Endothelial cell of umbilical vein (primary cell): ENCODE measurements at regions not wholly inside any gene's neighbourhood (a gene's known extent, or its start where the extent isn't known, plus 50 kb on each side); places are given as distances from the start of the nearest gene placed in this dataset.

Source experiments
- BruUV-seq: library from RNA; stranded (reverse); fragments of 400-500 nt; replicated peaks from 2 replicates; lab custom pipeline; 2021; lab: Mats Ljungman, UMichigan
- CTCF ChIA-PET: fragments of 300-600, 350-600 bp; sonication (Branson Sonifier 250); formaldehyde crosslinking; loops from one replicate; lab custom pipeline; 2021; ENCODE audit warnings: antibody characterized with exemption, inconsistent platforms; lab: Charles Lee
- POLR2A ChIA-PET: fragments of 300-600, 350-600 bp; sonication (Branson Sonifier 250); formaldehyde crosslinking; loops from one replicate; lab custom pipeline; 2021; ENCODE audit warnings: antibody characterized with exemption, inconsistent platforms; lab: Charles Lee
- DNase-seq: peaks from one replicate; pipeline ENCODE4 v3.0.0-alpha.2; 2011; ENCODE audit warnings: low read depth, low spot score
- FAIRE-seq: peaks from 2 replicates; lab custom pipeline; 2011; peaks lifted over from hg19 to GRCh38; lab: Jason Lieb, UNC
- H2AFZ ChIP-seq: 2 replicates; pipeline ENCODE4 v1.6.0; 2012; ENCODE audit warnings: low read depth, low read length, control low read depth, inconsistent platforms
- H3K27ac ChIP-seq: 2 replicates; pipeline ENCODE4 v1.5.1; 2011; ENCODE audit warnings: low read depth, mild to moderate bottlenecking, control low read depth, low read length, moderate library complexity; ENCODE audit not compliant: insufficient read depth
- H3K27me3 ChIP-seq, 2 experiments: 2 replicates each; pipeline versions ENCODE4 v1.6.0 to v1.6.1; 2011; ENCODE audit warnings: low read length in 2 of 2, mixed read lengths in 1 of 2; ENCODE audit not compliant: control insufficient read depth in 2 of 2, insufficient read depth in 2 of 2
- H3K36me3 ChIP-seq, 2 experiments: 2 replicates in 1 of 2; 3 replicates in 1 of 2; pipeline ENCODE4 v1.5.1; 2011; ENCODE audit warnings: low read length in 2 of 2, mild to moderate bottlenecking in 1 of 2, moderate library complexity in 1 of 2; ENCODE audit not compliant: control insufficient read depth in 2 of 2, insufficient read depth in 2 of 2; ENCODE audit errors: extremely low read depth in 1 of 2
- H3K4me1 ChIP-seq: 3 replicates; pipeline ENCODE4 v1.5.1; 2011; ENCODE audit warnings: mild to moderate bottlenecking, low read length; ENCODE audit not compliant: control insufficient read depth, insufficient read depth; ENCODE audit errors: extremely low read depth
- H3K4me2 ChIP-seq: 2 replicates; pipeline ENCODE4 v1.6.1; 2011; ENCODE audit warnings: low read length, control low read depth, mixed read lengths; ENCODE audit not compliant: insufficient read depth
- H3K4me3 ChIP-seq, 3 experiments: fragments of 200-600 bp in 1 of 3; sonication (generic), shearing (Covaris generic) in 1 of 3; replicated peaks in 1 of 3; 2 replicates each; pipeline ENCODE4 v1.5.1; 2011 to 2016; ENCODE audit warnings: control low read depth in 3 of 3, low read length in 3 of 3, mild to moderate bottlenecking in 2 of 3, inconsistent platforms in 1 of 3, low read depth in 1 of 3, moderate library complexity in 1 of 3; ENCODE audit not compliant: insufficient read depth in 1 of 3
- H3K79me2 ChIP-seq: 2 replicates; pipeline ENCODE4 v1.6.0; 2012; ENCODE audit warnings: low read length, inconsistent platforms; ENCODE audit not compliant: control insufficient read depth, insufficient read depth
- H3K9ac ChIP-seq: replicated peaks from 2 replicates; pipeline ENCODE3; 2011; ENCODE audit warnings: low read length, control low read depth; ENCODE audit not compliant: insufficient read depth; ENCODE audit errors: extremely low read depth
- H3K9me1 ChIP-seq: replicated peaks from 3 replicates; pipeline ENCODE4 v1.6.0; 2011; ENCODE audit warnings: mild to moderate bottlenecking, low read length; ENCODE audit not compliant: control insufficient read depth, insufficient read depth; ENCODE audit errors: extremely low read depth
- H3K9me3 ChIP-seq: replicated peaks from 2 replicates; pipeline ENCODE4 v1.5.1; 2012; ENCODE audit warnings: low read length, inconsistent platforms; ENCODE audit not compliant: control insufficient read depth, insufficient read depth
- H4K20me1 ChIP-seq: replicated peaks from 2 replicates; pipeline ENCODE3; 2011; ENCODE audit warnings: mild to moderate bottlenecking, low read length; ENCODE audit not compliant: control insufficient read depth, insufficient read depth; ENCODE audit errors: extremely low read depth
- EZH2 ChIP-seq: IDR thresholded peaks from 2 replicates; pipeline ENCODE4 v1.6.1; 2012; ENCODE audit warnings: borderline replicate concordance, low read depth, mild to moderate bottlenecking, moderate library complexity, low read length, inconsistent platforms; ENCODE audit not compliant: severe bottlenecking
- FOS ChIP-seq: IDR thresholded peaks from 2 replicates; pipeline ENCODE4 v1.6.1; 2011; ENCODE audit warnings: mild to moderate bottlenecking, low read length, moderate library complexity, borderline replicate concordance; ENCODE audit not compliant: insufficient read depth
- GATA2 ChIP-seq: IDR thresholded peaks from 2 replicates; pipeline ENCODE4 v1.7.0; 2011; ENCODE audit warnings: low read depth, mild to moderate bottlenecking, moderate library complexity, mixed read lengths, low read length; ENCODE audit not compliant: insufficient read length, insufficient read depth
- JUN ChIP-seq: IDR thresholded peaks from 2 replicates; pipeline ENCODE4 v1.6.1; 2011; ENCODE audit warnings: borderline replicate concordance, low read depth; ENCODE audit not compliant: insufficient read length, insufficient read depth
- MYC ChIP-seq: IDR thresholded peaks from one replicate; pipeline ENCODE4 v1.6.1; 2011; ENCODE audit warnings: mild to moderate bottlenecking, low read depth, low read length
- POLR2A ChIP-seq: IDR thresholded peaks from 2 replicates; pipeline ENCODE4 v1.6.1; 2012; ENCODE audit warnings: low read depth, mild to moderate bottlenecking, control low read depth, low read length
- POLR2AphosphoS5 ChIP-seq: IDR thresholded peaks from 2 replicates; pipeline ENCODE4 v1.6.1; 2012; ENCODE audit warnings: low read depth, mild to moderate bottlenecking, control low read depth, low read length, moderate library complexity; ENCODE audit not compliant: insufficient read depth
- dilution Hi-C: fragments of 300-500 bp; cut with MboI; formaldehyde crosslinking; loops from one replicate; pipeline ENCODE4 v1.15.0; 2019; ENCODE audit warnings: low sequenced_read_pairs; ENCODE audit not compliant: extremely low pct_ligation_motif_present
- intact Hi-C: fragments of 100-400 bp; cut with micrococcal nuclease; formaldehyde crosslinking; loops from one replicate; pipeline ENCODE4 v1.10.0; 2022
- TF ChIP-seq, protein P1 (sequence below): IDR thresholded peaks from 2 replicates; pipeline ENCODE4 v1.6.1; 2011; ENCODE audit not compliant: insufficient read depth, insufficient read length
- TF ChIP-seq, protein P2 (sequence below), 2 donors: IDR thresholded peaks; 1 replicate in 1 of 2; 2 replicates in 1 of 2; pipeline ENCODE4 v1.5.1; 2011; ENCODE audit warnings: low read length in 2 of 2, mild to moderate bottlenecking in 2 of 2, moderate library complexity in 2 of 2, control low read depth in 1 of 2, inconsistent platforms in 1 of 2, low read depth in 1 of 2; ENCODE audit not compliant: insufficient read depth in 1 of 2; ENCODE audit errors: extremely low read depth in 1 of 2

DNA sequence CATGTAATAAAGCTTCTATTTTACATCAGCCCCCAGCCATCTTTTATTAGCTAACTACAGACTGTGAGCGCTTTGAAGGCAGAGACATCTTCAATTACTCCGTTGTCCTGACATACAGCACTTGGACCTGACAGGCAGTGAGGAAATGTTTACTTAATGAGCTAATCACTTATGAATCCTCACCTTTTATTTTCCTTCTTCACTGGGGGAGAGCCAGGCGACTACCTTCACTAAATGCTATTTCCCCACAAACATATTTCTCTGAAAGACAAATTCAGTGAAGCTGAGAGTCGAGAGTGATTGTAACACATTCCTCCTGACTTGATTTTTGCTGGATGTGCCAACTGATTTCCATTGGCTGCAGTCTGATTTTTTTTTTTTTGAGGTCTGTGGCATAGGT is 192.1 kb upstream of the CLINT1 start:
- no peaks in the 10 kb centered on the region for H3K9me3 ChIP-seq
- intact Hi-C loops: no loop called here
- ChIA-PET CTCF (interaction anchor here (1.0 to 1.7 kb wide), 3 partner anchors 24 to 124 kb away, joined by 3 to 8 read pairs (median 7); no protein-coding TSS in a partner anchor), POLR2A (no interaction called here)
- dilution Hi-C loops: no loop called here
- no peak for DNase-seq
- no peaks in the 10 kb centered on the region for H3K9me1 ChIP-seq
- H3K27me3 ChIP-seq: no peaks in the 10 kb centered on the region
- TF ChIP-seq EZH2 (no peak), MYC (no peak), FOS (no peak), GATA2 (no peak), POLR2AphosphoS5 (no peak), JUN (no peak), POLR2A (no peak)
- TF ChIP-seq, protein P1, sequence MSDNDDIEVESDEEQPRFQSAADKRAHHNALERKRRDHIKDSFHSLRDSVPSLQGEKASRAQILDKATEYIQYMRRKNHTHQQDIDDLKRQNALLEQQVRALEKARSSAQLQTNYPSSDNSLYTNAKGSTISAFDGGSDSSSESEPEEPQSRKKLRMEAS: no peak
- TF ChIP-seq, protein P2, sequence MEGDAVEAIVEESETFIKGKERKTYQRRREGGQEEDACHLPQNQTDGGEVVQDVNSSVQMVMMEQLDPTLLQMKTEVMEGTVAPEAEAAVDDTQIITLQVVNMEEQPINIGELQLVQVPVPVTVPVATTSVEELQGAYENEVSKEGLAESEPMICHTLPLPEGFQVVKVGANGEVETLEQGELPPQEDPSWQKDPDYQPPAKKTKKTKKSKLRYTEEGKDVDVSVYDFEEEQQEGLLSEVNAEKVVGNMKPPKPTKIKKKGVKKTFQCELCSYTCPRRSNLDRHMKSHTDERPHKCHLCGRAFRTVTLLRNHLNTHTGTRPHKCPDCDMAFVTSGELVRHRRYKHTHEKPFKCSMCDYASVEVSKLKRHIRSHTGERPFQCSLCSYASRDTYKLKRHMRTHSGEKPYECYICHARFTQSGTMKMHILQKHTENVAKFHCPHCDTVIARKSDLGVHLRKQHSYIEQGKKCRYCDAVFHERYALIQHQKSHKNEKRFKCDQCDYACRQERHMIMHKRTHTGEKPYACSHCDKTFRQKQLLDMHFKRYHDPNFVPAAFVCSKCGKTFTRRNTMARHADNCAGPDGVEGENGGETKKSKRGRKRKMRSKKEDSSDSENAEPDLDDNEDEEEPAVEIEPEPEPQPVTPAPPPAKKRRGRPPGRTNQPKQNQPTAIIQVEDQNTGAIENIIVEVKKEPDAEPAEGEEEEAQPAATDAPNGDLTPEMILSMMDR (IDR thresholded peaks at IDR 0.05; ENCODE audit: extremely low read depth in 1 of 2, insufficient read depth in 1 of 2, low read depth in 1 of 2, low read length in 2 of 2): no peak
- no peaks in the 10 kb centered on the region for H3K36me3 ChIP-seq
- H3K4me3 ChIP-seq: no peak overlapping the region
- no peaks in the 10 kb centered on the region for H3K79me2 ChIP-seq
- no peak overlapping the region for H3K4me2 ChIP-seq
- no peak overlapping the region for H3K27ac ChIP-seq
- no peaks in the 10 kb centered on the region for H4K20me1 ChIP-seq
- no TSS peak for BruUV-seq
- no peak for FAIRE-seq
- H3K9ac ChIP-seq: no peak overlapping the region
- H2AFZ ChIP-seq: no peak overlapping the region
- no peaks in the 10 kb centered on the region for H3K4me1 ChIP-seq
